HEK293 (cell line): ENCODE measurements at regions not wholly inside any gene's neighbourhood (a gene's known extent, or its start where the extent isn't known, plus 50 kb on each side); places are given as distances from the start of the nearest gene placed in this dataset.

Source experiments
- CTCF ChIA-PET: fragments of 350-600 bp; formaldehyde crosslinking; extraction: SDS; loops from one replicate; lab custom pipeline; 2021; ENCODE audit warnings: antibody characterized with exemption; lab: Yijun Ruan, JAX
- POLR2A ChIA-PET: fragments of 300-600 bp; formaldehyde crosslinking; extraction: SDS; loops from one replicate; lab custom pipeline; 2020; ENCODE audit warnings: antibody characterized with exemption, inconsistent platforms; lab: Yijun Ruan, JAX
- H3K27ac ChIP-seq: fragments of 200-500 bp; sonication (Bioruptor generic); 2 replicates; pipeline ENCODE4 v1.5.1; 2014; ENCODE audit warnings: low read depth, low read length, control low read depth, inconsistent platforms; ENCODE audit errors: extremely low read depth
- H3K36me3 ChIP-seq, 2 experiments: fragments of 200-500 bp in 1 of 2; sonication (Bioruptor generic) in 1 of 2; 1 replicate in 1 of 2; 2 replicates in 1 of 2; pipeline ENCODE4 v1.5.1; 2014 to 2017; ENCODE audit warnings: inconsistent platforms in 2 of 2, low read length in 2 of 2; ENCODE audit not compliant: control insufficient read depth in 2 of 2, insufficient read depth in 1 of 2
- H3K4me1 ChIP-seq: fragments of 200-500 bp; sonication (Bioruptor generic); 2 replicates; pipeline ENCODE4 v1.5.1; 2014; ENCODE audit warnings: mild to moderate bottlenecking, low read length, inconsistent platforms; ENCODE audit not compliant: control insufficient read depth, insufficient read depth
- H3K4me3 ChIP-seq: 2 replicates; pipeline ENCODE4 v1.5.1; 2011; ENCODE audit warnings: low read depth, mild to moderate bottlenecking, control low read depth, low read length, moderate library complexity
- H3K9me3 ChIP-seq: fragments of 200-500 bp; sonication (Bioruptor generic); 2 replicates; pipeline ENCODE4 v1.5.1; 2014; ENCODE audit warnings: low read depth, low read length, inconsistent platforms; ENCODE audit not compliant: control insufficient read depth, insufficient read depth
- FEZF1 ChIP-seq: fragments of 450-650 bp; formaldehyde crosslinking; IDR thresholded peaks from 2 replicates; pipeline ENCODE4 v1.5.1; 2016; ENCODE audit warnings: missing biosample characterization, missing genetic modification characterization
- SP2 ChIP-seq: fragments of 450-650 bp; formaldehyde crosslinking; IDR thresholded peaks from 2 replicates; pipeline ENCODE4 v1.5.1; 2016; ENCODE audit warnings: missing biosample characterization, missing genetic modification characterization
- TRIM28 ChIP-seq: IDR thresholded peaks from 2 replicates; pipeline ENCODE4 v1.6.1; 2011; ENCODE audit warnings: low read length, control low read depth, borderline replicate concordance
- ZNF280C ChIP-seq: fragments of 450-650 bp; formaldehyde crosslinking; IDR thresholded peaks from 2 replicates; pipeline ENCODE4 v1.5.1; 2016; ENCODE audit warnings: missing biosample characterization, missing genetic modification characterization
- ZNF398 ChIP-seq: fragments of 450-650 bp; formaldehyde crosslinking; IDR thresholded peaks from 2 replicates; pipeline ENCODE4 v1.5.1; 2017; ENCODE audit warnings: missing biosample characterization, missing genetic modification characterization
- ZNF404 ChIP-seq: fragments of 450-650 bp; formaldehyde crosslinking; IDR thresholded peaks from 2 replicates; pipeline ENCODE4 v1.5.1; 2017; ENCODE audit warnings: missing biosample characterization, missing genetic modification characterization
- ZNF510 ChIP-seq: fragments of 450-650 bp; formaldehyde crosslinking; IDR thresholded peaks from 2 replicates; pipeline ENCODE4 v1.5.1; 2018; ENCODE audit warnings: mild to moderate bottlenecking, missing genetic modification characterization, missing biosample characterization; ENCODE audit not compliant: insufficient replicate concordance
- ZNF544 ChIP-seq: fragments of 450-650 bp; formaldehyde crosslinking; IDR thresholded peaks from 2 replicates; pipeline ENCODE4 v1.5.0; 2017; ENCODE audit warnings: missing biosample characterization, missing genetic modification characterization
- ZNF830 ChIP-seq: fragments of 450-650 bp; IDR thresholded peaks from 2 replicates; pipeline ENCODE4 v1.5.0; 2018; ENCODE audit warnings: missing biosample characterization, missing genetic modification characterization, low read depth, mild to moderate bottlenecking, moderate library complexity
- TF ChIP-seq, protein P1 (sequence below): fragments of 450-650 bp; formaldehyde crosslinking; IDR thresholded peaks from 2 replicates; pipeline ENCODE4 v1.5.1; 2016; ENCODE audit warnings: missing biosample characterization, missing genetic modification characterization
- TF ChIP-seq, protein P2 (sequence below): fragments of 450-650 bp; formaldehyde crosslinking; IDR thresholded peaks from 2 replicates; pipeline ENCODE4 v1.5.1; 2016; ENCODE audit warnings: missing biosample characterization, missing genetic modification characterization
- TF ChIP-seq, protein P3 (sequence below): fragments of 450-650 bp; formaldehyde crosslinking; IDR thresholded peaks from 2 replicates; pipeline ENCODE4 v1.5.1; 2017; ENCODE audit warnings: missing biosample characterization, missing genetic modification characterization

- no peak for TF ChIP-seq ZNF280C (tag by site-specific recombination)
- TF ChIP-seq, protein P1, sequence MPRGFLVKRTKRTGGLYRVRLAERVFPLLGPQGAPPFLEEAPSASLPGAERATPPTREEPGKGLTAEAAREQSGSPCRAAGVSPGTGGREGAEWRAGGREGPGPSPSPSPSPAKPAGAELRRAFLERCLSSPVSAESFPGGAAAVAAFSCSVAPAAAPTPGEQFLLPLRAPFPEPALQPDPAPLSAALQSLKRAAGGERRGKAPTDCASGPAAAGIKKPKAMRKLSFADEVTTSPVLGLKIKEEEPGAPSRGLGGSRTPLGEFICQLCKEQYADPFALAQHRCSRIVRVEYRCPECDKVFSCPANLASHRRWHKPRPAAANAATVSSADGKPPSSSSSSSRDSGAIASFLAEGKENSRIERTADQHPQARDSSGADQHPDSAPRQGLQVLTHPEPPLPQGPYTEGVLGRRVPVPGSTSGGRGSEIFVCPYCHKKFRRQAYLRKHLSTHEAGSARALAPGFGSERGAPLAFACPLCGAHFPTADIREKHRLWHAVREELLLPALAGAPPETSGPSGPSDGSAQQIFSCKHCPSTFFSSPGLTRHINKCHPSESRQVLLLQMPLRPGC (tag by site-specific recombination), result no peak
- TF ChIP-seq, all 188 proteins: peak for 0
Observed at GRCh38 chr7:33724201-33724600, 181.1 kb upstream of the BMPER start (continued).

DNA sequence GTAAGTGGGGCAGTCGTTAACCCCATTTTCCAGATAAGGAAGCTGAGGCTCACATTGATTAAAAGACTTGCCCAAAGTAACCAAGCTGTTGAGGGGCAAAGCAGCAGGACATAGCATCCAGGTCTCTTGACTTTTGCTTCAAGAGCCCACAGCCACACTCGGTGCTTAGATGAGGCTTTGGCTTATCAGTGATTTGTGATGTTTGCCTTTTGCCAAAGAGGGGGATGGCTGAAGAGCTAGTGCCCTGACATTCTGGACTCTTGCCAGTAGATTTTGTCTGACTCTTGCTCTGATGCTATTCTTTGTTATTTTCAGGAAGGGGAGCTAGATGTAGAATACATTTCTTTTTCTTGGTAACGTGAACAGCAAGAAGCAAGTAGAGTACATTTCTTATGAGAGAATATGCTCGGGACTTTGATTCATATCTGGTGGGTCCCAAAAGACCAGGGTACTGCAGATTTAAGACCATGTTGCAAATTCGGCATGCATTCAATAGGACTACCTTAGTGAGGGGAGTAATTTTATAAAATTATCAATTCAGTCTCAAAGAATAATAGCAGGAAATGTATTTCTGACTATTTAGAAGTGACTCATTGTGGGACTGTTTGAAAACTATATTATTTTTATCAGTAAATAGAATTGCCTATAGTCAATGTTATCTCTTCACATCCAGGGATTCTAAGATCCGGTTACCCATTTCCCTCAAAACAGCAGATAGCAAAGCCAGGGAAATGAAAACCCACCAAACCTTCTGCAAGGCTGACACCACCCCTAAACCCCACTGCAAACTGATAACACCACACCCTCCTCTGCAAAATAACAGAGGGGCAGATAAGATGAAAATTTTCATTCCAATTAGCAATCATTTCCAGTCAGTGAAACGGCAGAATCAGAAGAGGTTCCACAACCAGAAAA, 180.0 kb upstream of the BMPER start:
- CTCF ChIA-PET, result interaction anchor here (0.6 to 1.9 kb wide), 4 partner anchors 9 to 43 kb away, joined by 4 to 5 read pairs (median 4); no protein-coding TSS in a partner anchor

GRCh38 chr7:33726582-33726981, 178.8 kb upstream of the BMPER start:
- Histone ChIP-seq H3K27ac (peak overlapping the region; percentile 53; the same call in 1 of the 2 replicates), H3K36me3 (no peaks in the 10 kb centered on the region), H3K4me3 (no peak overlapping the region), H3K4me1 (peaks cover 67% of the 10 kb centered on the region), H3K9me3 (no peaks in the 10 kb centered on the region)
- TF ChIP-seq SP2 (tag by site-specific recombination) (no peak), ZNF404 (tag by site-specific recombination) (no peak), ZNF830 (tag by site-specific recombination) (no peak)
- TF ChIP-seq, protein P2, sequence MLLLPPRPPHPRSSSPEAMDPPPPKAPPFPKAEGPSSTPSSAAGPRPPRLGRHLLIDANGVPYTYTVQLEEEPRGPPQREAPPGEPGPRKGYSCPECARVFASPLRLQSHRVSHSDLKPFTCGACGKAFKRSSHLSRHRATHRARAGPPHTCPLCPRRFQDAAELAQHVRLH (tag by site-specific recombination), result no peak
- TF ChIP-seq, protein P3, sequence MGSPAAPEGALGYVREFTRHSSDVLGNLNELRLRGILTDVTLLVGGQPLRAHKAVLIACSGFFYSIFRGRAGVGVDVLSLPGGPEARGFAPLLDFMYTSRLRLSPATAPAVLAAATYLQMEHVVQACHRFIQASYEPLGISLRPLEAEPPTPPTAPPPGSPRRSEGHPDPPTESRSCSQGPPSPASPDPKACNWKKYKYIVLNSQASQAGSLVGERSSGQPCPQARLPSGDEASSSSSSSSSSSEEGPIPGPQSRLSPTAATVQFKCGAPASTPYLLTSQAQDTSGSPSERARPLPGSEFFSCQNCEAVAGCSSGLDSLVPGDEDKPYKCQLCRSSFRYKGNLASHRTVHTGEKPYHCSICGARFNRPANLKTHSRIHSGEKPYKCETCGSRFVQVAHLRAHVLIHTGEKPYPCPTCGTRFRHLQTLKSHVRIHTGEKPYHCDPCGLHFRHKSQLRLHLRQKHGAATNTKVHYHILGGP (tag by site-specific recombination), result no peak
- ChIA-PET POLR2A (no interaction called here), CTCF (interaction anchor here (1.6 to 1.9 kb wide), 2 partner anchors 11 to 12 kb away, joined by 5 read pairs; no protein-coding TSS in a partner anchor)

More for the DNA sequence above, 180.0 kb upstream of the BMPER start:
- Histone ChIP-seq H3K4me3 (no peak overlapping the region), H3K36me3 (no peaks in the 10 kb centered on the region), H3K27ac (peak overlapping the region; percentile 61), H3K9me3 (no peaks in the 10 kb centered on the region), H3K4me1 (peaks cover 72% of the 10 kb centered on the region)
- POLR2A ChIA-PET, result interaction anchor here (1.4 kb wide), 1 partner anchor 9 kb away, joined by 4 read pairs; no protein-coding TSS in a partner anchor
- TF ChIP-seq FEZF1 (tag by site-specific recombination) (peak; percentile 15; the same call in 1 of the 2 replicates), TRIM28 (peak; percentile 30), ZNF510 (no peak), ZNF544 (tag by site-specific recombination) (no peak), ZNF398 (tag by site-specific recombination) (0 out of 2 replicates have a peak, but pooled peaks have one; percentile 11)
